Epithelial cell of proximal tubule (primary cell): ENCODE measurements at regions not wholly inside any gene's neighbourhood (a gene's known extent, or its start where the extent isn't known, plus 50 kb on each side); places are given as distances from the start of the nearest gene placed in this dataset.

Experiments
- DNase-seq: peaks from one replicate; pipeline ENCODE4 v3.0.0-alpha.2; 2011; ENCODE audit warnings: low read depth
- H3K4me3 ChIP-seq: 2 replicates; pipeline ENCODE4 v1.5.1; 2011; ENCODE audit warnings: low read depth, mild to moderate bottlenecking, low read length
- CTCF ChIP-seq: conservative IDR thresholded peaks from 2 replicates; pipeline ENCODE4 v1.5.1; 2012; ENCODE audit warnings: low read depth, mild to moderate bottlenecking, low read length

- H3K4me3 ChIP-seq, result no peak overlapping the region
- DNase-seq, result no peak
- TF ChIP-seq CTCF, result no peak
These were observed 205.3 kb upstream of the ST6GAL2 start for GRCh38 chr2:107091163-107091864.

- no peak for DNase-seq
- no peak for TF ChIP-seq CTCF
- no peak overlapping the region for H3K4me3 ChIP-seq
These were observed 207.5 kb upstream of the ST6GAL2 start for GRCh38 chr2:107093426-107093957.

- TF ChIP-seq CTCF, result no peak
- H3K4me3 ChIP-seq, result no peak overlapping the region
- no peak for DNase-seq
These were observed 208.6 kb upstream of the ST6GAL2 start for GRCh38 chr2:107094450-107094986.

- TF ChIP-seq CTCF, result no peak
- no peak for DNase-seq
- no peak overlapping the region for H3K4me3 ChIP-seq
These were observed 216.2 kb upstream of the ST6GAL2 start for GRCh38 chr2:107102176-107102575.

GRCh38 chr2:107107351-107107750 lies 221.4 kb upstream of the ST6GAL2 start:
- no peak for TF ChIP-seq CTCF
- no peak overlapping the region for H3K4me3 ChIP-seq
- DNase-seq, result no peak

GRCh38 chr2:107108556-107108955 lies 222.6 kb upstream of the ST6GAL2 start:
- no peak overlapping the region for H3K4me3 ChIP-seq
- TF ChIP-seq CTCF, result no peak
- no peak for DNase-seq

GRCh38 chr2:107111623-107112022 lies 225.7 kb upstream of the ST6GAL2 start:
- no peak for DNase-seq
- TF ChIP-seq CTCF, result no peak
- no peak overlapping the region for H3K4me3 ChIP-seq
